NCI-H128 (cell line): ENCODE measurements at regions not wholly inside any gene's neighbourhood (a gene's known extent, or its start where the extent isn't known, plus 50 kb on each side); places are given as distances from the start of the nearest gene placed in this dataset.

Experiments used
- DNase-seq: peaks from one replicate; lab custom pipeline; 2025; ENCODE audit not compliant: unreplicated experiment; lab: John Stamatoyannopoulos, UW

DNA sequence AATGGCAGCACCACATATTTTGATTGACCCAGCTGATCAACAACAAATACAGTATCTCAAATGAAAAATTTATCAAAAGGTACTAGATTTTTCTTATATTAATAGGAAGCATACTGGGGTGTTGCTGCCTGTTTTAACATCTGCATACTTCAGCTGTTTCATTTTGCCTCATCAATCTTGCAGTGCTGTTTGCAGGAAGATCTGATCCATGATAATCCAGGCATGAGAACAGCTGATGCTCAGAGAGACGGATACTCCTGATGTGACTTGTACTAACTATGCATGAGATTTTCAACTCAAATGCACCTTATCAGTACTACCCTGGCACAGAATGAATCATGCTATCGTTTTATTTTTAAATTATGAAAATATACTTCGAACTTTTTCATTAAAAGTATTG lies 2136.8 kb downstream of the PCDH9 start:
- DNase-seq: no peak

DNA sequence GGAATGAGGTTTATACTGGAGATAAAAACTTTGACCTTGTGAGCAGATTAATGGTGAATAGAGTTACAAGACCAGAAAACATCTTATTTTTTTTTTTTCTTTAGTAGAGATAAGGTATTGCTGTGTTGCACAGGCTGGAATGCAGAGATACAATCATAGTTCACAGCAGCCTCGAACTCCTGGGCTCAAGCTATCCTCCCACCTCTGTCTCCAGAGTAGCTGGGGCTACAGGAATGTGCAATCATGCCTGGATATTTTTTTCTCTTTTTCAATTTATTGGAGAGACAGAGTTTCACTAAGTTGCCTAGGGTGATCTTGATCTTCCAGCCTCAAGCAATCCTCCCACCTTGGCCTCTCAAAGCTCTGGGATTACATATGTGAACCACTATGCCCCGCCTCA lies 2139.1 kb downstream of the PCDH9 start:
- DNase-seq: no peak

DNA sequence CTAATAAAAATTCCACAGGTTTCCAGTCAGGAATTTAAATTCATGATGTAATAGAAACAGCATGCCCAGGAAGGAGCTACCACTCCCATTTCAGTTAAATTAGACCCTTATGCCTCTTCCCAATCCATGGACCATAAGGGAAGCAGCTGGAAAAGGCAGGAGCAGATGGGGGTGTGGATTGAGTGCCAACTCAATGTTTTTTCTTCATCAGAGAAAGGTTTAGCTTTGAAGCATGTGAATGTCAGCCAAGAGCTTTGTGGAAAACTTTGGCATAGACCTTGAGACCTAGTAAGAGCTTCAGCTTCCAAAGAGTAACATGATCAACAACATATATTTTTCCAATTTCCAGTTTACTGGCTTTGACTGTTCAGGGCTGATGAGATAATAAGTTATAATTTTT lies 2139.9 kb downstream of the PCDH9 start:
- no peak for DNase-seq

DNA sequence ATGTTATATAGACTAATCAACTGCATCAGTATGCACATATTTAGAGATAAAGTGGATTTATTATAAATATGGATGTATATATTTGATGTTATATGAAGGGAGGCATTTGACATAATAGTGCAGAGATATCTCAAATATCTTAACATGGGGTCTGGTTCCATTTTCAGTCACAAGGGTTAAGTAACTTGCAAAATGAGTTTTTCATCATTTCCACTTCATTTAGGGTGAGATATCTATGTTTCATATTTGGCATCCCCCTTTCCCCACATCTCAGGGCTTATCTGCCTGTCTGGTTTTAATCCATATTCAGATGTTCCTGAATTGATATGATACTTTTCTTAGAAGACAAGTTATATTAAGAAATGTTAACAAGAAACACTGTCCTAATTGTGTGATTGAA lies 2141.2 kb downstream of the PCDH9 start:
- no peak for DNase-seq

DNA sequence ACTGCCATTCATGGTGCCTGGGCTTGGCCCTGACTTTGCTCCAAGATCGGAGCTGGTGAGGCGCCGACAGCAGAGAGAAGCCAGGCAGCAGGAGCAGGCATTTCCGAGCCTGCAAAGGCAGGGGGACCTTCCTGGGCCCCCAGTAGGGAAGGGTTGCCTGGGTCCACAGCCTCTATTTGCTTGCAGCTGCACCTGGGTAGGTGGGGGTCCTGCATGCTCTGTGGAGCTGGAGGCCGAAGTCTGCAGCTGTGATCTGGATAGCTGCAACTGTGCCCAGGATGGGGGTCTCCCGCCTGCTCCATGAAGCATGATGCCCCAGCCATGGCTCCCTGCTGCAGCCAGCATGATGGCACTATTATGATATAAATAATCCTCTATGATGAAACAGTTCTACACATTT lies 2144.2 kb downstream of the PCDH9 start:
- DNase-seq: no peak

DNA sequence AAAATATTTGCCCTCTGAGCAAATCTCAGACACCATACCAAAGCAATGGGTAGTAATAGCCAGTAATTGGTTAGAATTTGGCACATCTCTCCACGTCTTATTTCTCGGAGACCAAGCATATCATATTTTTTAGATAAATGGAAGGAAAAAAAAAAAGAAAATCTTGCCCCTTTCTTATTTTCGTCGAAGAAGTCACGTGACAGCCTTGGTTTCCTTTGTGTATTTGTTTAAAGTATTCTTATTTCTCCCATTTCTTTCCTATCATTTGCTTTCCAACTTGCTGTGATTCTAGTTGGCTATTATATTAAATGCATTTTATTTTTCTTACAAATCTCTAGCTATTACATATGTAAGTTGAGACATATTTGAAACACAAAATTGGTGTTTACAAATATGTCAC lies 2155.9 kb downstream of the PCDH9 start:
- DNase-seq: no peak

DNA sequence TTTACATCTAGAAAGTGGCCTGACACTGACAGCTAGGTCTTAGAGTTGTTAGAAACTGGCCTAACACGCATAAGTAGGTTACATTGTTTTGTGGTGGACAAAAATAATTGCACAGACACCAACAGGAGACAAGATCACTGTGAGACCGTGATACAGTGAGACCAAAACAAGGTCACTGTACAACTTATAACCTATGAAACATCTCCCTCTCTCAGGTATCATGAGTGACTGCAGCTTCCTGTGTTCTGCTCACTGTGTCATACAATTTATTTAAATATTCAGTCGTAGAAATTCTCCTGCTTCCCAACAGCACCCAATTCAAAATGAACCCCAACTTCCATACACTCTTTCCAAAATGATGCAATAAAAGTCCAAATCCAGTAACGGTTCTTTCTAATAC lies 2165.2 kb downstream of the PCDH9 start:
- DNase-seq: no peak

DNA sequence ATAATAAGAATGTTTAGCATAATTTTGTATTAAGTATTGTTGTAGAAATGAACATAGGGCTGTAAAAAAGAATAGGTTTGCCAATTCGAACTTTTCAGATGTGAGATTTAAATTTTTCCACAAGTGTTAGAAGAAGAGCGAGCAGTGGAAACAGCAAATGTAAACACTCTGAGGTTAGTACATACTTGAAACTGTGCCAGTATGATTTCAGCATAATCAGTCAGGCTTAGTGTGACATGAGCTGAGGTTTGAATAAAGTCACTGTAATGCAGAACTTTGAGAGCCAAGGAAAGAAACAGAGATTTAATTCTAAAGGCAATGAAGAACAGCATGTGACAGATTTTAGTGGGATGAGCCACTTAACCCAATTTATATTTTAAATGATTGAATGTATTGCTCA lies 2166.4 kb downstream of the PCDH9 start:
- no peak for DNase-seq

DNA sequence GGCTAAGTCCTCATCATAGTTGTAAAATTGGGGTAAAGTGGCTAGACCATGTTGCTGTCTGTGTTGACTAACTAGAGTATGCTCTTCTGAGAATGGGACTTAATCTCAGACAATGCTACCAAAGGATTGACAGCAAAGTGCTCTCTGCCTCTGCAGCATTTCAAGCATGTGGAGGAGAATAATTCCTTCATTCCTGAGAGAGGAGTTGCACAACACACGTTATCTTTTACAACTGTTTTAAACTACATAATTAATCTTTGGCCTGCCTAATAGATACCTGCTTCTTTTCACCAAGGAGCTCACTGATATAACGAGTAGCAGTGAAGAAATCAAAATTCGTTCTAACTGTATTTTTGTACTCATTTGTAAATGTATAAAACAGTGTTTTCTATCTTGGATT lies 2172.2 kb downstream of the PCDH9 start:
- no peak for DNase-seq

DNA sequence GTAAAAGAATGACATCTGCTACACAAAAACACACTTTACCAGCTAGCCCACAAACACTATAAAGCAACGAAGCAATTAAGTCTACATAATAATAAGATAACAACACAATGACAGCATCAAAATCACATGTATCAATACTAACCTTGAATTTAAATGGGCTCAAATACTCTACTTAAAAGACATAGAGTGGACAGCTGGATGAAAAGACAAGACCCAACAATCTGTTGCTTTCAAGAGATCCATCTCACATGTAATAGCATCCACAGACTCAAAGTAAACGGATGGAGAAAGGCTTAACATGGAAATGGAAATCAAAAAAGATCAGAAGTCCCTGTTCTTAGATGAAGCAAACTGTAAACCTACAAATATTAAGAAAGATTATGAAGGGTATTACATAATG lies 2175.9 kb downstream of the PCDH9 start:
- no peak for DNase-seq

DNA sequence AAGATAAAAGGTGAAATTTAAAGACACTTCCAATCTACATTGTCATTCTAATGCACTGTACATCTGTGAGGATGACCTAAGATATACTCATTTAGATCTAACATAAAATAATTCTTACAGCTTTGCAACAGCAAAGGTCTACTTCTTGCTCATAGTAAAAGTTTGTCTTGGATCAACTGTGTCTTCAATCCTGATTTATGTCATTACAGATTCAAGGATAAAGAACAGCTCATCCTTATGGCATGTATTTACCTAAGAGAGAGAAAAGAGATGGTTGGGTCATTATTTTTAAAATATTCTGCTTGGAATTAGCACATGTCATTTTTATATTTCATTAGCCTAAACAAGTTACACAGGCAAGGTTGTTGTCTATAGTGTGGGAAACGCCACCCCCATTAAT lies 2193.1 kb downstream of the PCDH9 start:
- DNase-seq: no peak

DNA sequence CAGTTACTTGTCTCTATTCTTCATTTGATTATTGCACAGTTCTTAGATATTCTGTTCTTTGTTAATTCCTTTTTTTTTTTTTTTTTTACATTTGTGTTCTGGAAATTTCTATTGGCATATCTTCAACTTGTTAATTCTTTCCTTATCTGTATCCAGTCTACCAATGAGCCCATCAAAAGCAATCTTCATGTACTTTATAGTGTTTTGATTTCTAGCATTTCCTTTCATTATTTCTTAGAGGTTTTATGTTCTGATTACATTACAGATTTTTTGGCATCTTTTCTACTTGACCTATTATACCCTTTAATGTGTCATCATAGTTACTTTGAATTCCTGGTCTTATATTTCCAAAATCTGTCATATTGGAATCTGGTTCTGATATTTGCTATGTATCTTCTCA lies 2194.8 kb downstream of the PCDH9 start:
- no peak for DNase-seq

DNA sequence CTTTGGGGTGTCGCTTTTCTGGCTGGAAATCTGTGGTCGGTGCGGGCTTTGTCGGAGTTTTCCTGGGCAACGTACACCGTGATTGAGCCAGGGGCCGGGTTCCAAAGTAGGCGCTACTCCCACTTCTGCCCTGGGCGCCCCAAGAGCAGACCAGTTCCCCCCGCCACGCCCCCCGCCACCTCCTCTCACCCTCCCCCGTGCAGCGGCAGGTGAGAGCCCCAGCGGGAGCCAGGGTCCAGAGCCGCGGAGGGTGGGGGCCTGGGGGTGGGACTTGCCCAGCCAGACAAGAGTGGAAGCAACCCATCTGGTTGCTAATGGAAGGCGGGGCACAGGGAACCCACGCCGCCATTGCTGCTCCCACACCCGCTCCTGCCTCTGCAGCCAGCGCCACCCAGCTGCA lies 2195.9 kb downstream of the PCDH9 start:
- no peak for DNase-seq

DNA sequence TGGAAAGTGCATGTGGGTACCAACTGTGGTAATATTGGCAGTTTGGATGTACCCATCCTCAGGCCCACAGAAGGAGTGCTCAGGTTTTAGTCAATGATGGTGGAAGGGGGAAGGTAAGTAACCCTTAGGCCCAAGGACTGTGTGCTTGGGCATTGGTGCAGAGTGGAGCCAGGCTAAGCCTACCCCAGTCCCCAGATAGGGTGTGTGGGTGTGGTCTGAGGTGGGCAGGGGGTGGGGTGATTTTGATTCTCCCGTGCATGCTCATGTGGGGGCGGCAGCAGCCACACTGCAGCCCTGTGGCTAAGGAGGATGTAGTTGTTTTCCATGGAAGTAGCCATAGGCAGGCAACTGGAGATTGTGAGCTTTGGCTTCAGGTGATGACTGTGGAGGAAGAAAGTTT lies 2197.3 kb downstream of the PCDH9 start:
- no peak for DNase-seq

DNA sequence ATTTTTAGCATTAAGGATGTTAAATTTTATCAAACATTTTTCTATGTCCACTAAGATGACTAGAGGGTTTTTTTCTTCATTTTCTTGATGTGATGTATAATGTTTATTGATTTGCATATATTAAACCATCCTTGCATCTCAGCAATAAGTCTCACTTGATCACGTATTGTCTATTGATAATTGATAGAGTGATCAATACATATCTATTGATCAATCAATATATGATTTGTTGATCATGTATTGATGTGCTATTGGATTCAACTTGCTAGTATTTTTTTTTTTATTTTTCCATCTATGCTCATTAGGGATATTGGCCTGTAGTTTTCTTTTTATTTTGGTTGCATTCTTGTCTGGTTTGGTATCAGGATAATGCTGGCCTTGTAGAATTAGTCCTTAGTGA lies 2202.0 kb downstream of the PCDH9 start:
- DNase-seq: no peak

DNA sequence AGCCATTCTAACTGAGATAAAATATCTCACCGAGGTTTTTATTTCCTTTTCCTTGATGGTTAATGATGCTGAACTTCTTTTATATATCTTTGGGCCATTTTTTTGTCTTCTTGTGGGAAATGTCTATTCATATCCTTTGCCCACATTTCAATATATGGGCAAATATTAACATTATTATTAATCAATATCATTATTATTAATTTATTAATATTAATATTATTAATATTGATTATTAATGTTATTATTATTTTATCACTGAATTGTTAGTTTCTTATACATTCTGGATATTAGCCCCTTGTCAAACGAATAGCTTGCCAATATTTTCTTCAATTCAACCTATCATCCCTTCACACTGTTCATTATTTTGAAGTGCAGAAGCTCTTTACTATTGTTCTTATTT lies 2203.6 kb downstream of the PCDH9 start:
- DNase-seq: no peak

DNA sequence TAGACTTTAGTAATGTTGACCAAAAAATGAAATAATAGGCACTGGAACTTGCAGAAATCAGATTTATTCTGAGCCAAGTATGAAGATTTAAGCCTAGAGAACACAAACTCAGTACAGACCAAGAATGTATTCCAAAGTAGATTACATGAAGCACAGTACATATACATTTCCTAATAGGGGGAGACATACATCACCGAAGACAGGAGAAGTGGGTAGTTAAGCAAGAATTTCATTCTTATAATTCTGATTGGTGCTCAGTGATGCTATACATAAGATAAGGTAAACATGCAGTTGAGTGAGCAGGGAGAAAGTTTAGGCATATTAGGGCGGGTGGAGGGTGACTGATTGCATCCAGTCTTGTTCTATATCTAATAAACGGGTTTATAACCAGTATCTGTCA lies 2218.8 kb downstream of the PCDH9 start:
- no peak for DNase-seq

DNA sequence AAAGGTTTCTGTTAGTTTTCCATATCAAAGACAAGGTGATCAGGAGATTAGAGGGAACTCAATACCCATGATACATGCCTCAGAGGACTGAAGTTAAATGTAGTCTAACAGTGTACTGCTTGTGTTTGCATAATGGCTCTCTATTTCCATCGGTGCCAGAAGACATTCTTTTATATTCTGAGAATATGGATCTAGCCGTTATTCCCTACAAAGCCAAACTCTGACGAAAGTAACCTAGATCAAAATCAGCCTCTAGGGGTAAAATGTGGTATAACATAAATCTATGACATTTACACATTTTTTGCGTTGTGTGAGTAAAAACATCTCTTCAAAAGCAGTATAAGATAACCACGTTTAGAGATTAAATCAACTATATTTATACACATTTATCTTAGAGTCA lies 2232.7 kb downstream of the PCDH9 start:
- DNase-seq: no peak

DNA sequence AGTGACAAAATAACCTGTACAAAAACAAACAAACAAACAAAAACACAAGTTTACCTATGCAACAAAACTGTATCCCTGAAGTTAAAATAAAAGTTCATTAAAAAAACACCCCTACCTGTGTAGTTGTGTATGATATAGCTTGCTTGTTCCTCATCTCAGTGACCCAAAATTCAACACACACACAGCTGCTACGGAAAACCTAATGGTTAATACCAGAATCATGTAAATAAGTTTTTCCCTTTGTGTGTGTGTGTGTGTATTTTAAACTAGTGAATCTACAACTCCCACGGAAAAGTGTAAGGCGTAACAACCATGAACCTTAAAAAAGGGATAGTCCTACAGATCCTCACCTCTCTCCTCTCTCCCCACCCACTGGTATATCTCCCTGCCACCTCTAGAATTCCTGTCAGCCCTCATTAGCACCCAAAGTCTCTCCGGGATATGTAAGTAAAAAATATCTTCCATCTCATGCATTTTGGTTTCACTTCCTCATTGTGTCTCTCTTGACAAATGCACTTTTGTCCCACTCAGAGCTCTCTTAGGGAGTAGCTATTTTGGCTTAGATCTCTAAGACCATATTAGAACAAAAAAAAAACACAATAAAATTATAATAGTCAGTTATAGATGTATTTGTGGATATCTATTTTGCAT lies 2236.5 kb downstream of the PCDH9 start:
- DNase-seq: no peak

DNA sequence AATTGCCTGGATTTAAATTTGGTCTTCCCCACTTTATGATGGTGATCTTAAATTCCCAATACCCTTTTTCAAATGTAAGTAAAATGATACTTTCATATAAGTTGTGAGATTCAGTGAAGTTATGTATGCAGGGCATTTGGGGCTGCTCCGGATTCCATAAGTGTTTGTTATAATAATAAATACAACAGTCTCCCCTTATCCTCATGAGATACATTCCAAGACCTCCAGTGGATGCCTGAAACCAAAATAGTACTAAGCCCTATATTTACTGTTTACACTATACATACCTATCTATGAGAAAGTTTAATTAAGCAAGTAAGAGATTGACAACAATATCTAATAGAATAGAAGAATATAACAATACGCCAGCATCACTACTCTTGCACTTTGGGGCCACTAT lies 2237.8 kb downstream of the PCDH9 start:
- DNase-seq: no peak

DNA sequence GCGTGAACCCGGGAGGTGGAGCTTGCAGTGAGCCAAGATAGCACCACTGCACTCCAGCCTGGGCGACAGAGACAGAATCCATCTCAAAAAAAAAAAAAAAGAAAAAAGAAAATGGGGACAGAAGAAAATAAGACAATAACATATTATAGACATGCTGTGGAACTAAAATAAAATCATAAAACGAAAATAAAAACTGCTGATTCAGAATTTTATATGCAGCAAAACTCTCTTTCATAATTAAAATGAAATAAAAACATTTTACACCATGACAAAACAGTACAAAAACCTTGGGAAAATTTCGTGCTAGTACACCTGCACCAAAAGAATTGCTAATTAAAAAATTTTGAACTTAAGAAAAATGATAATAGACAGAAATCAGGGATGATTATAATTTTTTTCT lies 2245.1 kb downstream of the PCDH9 start:
- no peak for DNase-seq

DNA sequence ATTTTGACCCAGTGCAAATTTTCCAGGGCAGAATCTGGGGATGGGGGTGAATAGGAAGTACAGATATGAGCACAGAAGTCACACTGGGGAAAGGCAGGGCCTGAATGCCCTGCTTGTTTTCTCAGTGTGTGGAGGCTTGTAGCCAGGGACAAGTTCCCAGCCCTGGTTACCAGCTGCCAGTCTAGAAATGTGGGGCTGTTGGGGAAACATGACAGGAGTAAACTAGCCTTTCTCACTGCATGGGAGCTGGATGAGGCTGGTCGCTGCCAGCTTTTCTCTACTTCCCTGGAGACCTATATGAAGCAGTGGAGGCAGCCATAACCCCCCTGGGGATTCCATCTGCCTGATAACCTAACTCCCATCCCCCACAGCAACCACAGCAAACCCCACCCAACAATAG lies 2267.7 kb downstream of the PCDH9 start:
- DNase-seq: no peak

DNA sequence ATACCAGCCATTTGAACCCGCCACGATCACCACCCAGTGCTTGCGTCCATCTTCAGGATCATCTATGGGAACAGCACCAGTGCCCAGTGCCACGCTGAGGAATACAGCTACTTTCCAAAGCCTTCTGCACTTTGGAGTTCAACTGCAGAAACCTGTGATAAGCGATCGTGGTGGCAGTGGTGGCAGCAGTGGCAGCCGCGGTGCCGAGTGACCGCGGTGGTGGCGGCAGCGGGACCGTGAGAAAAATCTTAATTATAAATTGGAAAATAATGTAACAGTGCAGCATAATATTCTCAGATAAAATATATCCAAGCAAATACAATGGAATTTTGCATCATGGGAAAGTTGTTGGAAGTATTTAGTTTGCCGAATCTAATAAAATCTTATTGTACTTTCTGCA lies 2270.9 kb downstream of the PCDH9 start:
- DNase-seq: no peak

DNA sequence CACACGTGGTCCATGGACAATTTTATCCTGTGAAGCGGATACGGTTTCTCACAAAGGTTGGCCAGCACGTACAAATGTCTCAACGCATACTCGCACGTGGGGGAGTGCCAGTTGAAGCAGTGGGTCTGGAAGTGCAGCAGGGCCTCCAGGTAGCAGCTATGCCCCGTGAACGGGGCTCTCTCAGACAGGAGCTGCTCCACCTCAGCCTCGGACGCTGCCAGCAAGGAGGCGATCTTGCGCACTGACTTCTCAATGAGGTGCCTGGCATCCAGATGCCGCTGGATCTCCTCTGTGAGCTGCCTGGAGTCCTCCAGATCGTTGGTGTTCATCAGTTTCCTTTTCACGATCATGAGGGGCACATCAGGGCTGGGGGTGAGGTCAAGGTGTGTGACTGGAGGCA lies 2272.0 kb downstream of the PCDH9 start:
- DNase-seq: no peak
